ENCODE measurements at regions not wholly inside any gene's neighbourhood (a gene's known extent, or its start where the extent isn't known, plus 50 kb on each side); places are given as distances from the start of the nearest gene placed in this dataset.

DNA sequence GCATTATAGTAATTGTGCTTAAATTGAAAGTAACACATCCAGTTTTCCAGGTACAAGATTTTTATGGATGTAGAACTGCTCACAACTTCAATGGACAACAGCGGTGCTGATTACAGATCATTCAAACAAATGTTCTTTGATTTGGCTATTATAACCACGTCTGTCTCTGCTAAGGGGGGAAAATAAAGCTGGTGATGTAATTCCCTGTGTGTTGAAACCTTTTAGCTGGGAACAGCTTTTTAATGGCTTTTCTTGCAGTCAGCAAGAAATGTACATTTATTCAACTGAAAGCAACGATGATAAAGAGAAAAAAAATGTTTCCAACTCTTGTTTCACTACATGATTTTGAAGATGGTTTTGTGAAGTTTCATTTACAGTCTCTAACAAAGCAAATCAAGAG lies 431.9 kb upstream of the AGTR1 start (continued):
- no peak for TF ChIP-seq PBX3 (IDR thresholded peaks at IDR 0.05; ENCODE audit: insufficient replicate concordance, low read depth, low read length)
- no peak for TF ChIP-seq EED (IDR thresholded peaks at IDR 0.05; ENCODE audit: low read depth)
- TF ChIP-seq SUZ12 (IDR thresholded peaks at IDR 0.05; ENCODE audit: unreplicated experiment): no peak
- no peak for TF ChIP-seq POLR2AphosphoS2 (IDR thresholded peaks at IDR 0.05; ENCODE audit: low read depth, low read length)
- no peak for TF ChIP-seq TCF7 (IDR thresholded peaks at IDR 0.05; ENCODE audit: borderline replicate concordance)
- no peak for TF ChIP-seq KDM1A (IDR thresholded peaks at IDR 0.05; ENCODE audit: borderline replicate concordance)
- no peak for TF ChIP-seq TCF3 (IDR thresholded peaks at IDR 0.05; ENCODE audit: borderline replicate concordance, insufficient read depth, low read depth, low read length)

- ChIA-PET POLR2A (no interaction called here), RAD21 (ENCODE audit: unreplicated experiment) (no interaction called here), SMC1A (ENCODE audit: uncharacterized antibody, unreplicated experiment) (no interaction called here), CTCF (no interaction called here)
- Histone ChIP-seq H3K79me2 (ENCODE audit: control insufficient read depth, insufficient read depth, low read length) (no peaks in the 10 kb centered on the region), H3K9ac (ENCODE audit: control insufficient read depth, insufficient read depth, low read length) (no peak overlapping the region), H3K27me3 (replicated peaks in 1 of 2; ENCODE audit: control insufficient read depth in 2 of 2, insufficient read depth in 2 of 2, low read length in 1 of 2) (no peaks in the 10 kb centered on the region), H3K4me3 (no peak overlapping the region), H3K4me2 (ENCODE audit: control insufficient read depth, insufficient read depth) (no peak overlapping the region), H3K9me3 (replicated peaks; ENCODE audit: control insufficient read depth, insufficient read depth, low read length) (no peaks in the 10 kb centered on the region; the same call in 2 of the 3 replicates), H3K27ac (ENCODE audit: control insufficient read depth, insufficient read depth) (no peak overlapping the region), H2AFZ (ENCODE audit: control insufficient read depth, low read depth, low read length) (no peak overlapping the region), H3K36me3 (ENCODE audit: control insufficient read depth in 2 of 2, insufficient read depth in 2 of 2, low read length in 1 of 2) (no peaks in the 10 kb centered on the region), H4K20me1 (ENCODE audit: control insufficient read depth, insufficient read depth) (no peaks in the 10 kb centered on the region), H3K4me1 (ENCODE audit: control insufficient read depth, insufficient read depth, low read length) (no peaks in the 10 kb centered on the region)
- intact Hi-C loops (cut with micrococcal nuclease; ENCODE audit: unreplicated experiment): no loop called here
- TF ChIP-seq, protein P1, sequence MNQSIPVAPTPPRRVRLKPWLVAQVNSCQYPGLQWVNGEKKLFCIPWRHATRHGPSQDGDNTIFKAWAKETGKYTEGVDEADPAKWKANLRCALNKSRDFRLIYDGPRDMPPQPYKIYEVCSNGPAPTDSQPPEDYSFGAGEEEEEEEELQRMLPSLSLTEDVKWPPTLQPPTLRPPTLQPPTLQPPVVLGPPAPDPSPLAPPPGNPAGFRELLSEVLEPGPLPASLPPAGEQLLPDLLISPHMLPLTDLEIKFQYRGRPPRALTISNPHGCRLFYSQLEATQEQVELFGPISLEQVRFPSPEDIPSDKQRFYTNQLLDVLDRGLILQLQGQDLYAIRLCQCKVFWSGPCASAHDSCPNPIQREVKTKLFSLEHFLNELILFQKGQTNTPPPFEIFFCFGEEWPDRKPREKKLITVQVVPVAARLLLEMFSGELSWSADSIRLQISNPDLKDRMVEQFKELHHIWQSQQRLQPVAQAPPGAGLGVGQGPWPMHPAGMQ (IDR thresholded peaks at IDR 0.05; ENCODE audit: borderline replicate concordance): no peak
- no peak for TF ChIP-seq STAT3 (IDR thresholded peaks at IDR 0.05; ENCODE audit: low read depth, low read length)
- no peak for TF ChIP-seq RFX5 (IDR thresholded peaks at IDR 0.05; ENCODE audit: low read depth, low read length)
- TF ChIP-seq CBX3 (IDR thresholded peaks at IDR 0.05; ENCODE audit: borderline replicate concordance, low read depth): no peak
- TF ChIP-seq KAT2A (conservative IDR thresholded peaks at IDR 0.05; ENCODE audit: control insufficient read depth, low read depth, low read length): no peak
- TF ChIP-seq MLLT1 (IDR thresholded peaks at IDR 0.05): no peak
- TF ChIP-seq EGR1 (IDR thresholded peaks at IDR 0.05; ENCODE audit: borderline replicate concordance in 1 of 2, low read depth in 2 of 2, low read length in 2 of 2): no peak
- no peak for TF ChIP-seq MTA2 (IDR thresholded peaks at IDR 0.05; ENCODE audit: low read depth)
- no peak for TF ChIP-seq BRCA1 (IDR thresholded peaks at IDR 0.05; ENCODE audit: low read depth, low read length)
- TF ChIP-seq, protein P2, sequence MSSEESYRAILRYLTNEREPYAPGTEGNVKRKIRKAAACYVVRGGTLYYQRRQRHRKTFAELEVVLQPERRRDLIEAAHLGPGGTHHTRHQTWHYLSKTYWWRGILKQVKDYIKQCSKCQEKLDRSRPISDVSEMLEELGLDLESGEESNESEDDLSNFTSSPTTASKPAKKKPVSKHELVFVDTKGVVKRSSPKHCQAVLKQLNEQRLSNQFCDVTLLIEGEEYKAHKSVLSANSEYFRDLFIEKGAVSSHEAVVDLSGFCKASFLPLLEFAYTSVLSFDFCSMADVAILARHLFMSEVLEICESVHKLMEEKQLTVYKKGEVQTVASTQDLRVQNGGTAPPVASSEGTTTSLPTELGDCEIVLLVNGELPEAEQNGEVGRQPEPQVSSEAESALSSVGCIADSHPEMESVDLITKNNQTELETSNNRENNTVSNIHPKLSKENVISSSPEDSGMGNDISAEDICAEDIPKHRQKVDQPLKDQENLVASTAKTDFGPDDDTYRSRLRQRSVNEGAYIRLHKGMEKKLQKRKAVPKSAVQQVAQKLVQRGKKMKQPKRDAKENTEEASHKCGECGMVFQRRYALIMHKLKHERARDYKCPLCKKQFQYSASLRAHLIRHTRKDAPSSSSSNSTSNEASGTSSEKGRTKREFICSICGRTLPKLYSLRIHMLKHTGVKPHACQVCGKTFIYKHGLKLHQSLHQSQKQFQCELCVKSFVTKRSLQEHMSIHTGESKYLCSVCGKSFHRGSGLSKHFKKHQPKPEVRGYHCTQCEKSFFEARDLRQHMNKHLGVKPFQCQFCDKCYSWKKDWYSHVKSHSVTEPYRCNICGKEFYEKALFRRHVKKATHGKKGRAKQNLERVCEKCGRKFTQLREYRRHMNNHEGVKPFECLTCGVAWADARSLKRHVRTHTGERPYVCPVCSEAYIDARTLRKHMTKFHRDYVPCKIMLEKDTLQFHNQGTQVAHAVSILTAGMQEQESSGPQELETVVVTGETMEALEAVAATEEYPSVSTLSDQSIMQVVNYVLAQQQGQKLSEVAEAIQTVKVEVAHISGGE (CRISPR knock-in tag; IDR thresholded peaks at IDR 0.05): no peak
- TF ChIP-seq CHD2 (IDR thresholded peaks at IDR 0.05; ENCODE audit: borderline replicate concordance, low read depth, low read length): no peak
- in situ Hi-C loops (cut with MboI): no loop called here
- FAIRE-seq: no peak
- BruUV-seq (replicated peaks): no TSS peak
- no peak for ATAC-seq
- DNase-seq (ENCODE audit: low read depth, low spot score): no peak
- WGBS (ENCODE audit: insufficient coverage, insufficient replicate concordance, low lambda C conversion rate, missing lambda C conversion rate): 43% methylated on average over 2 of the region's 2 CpGs
Observed at GRCh38 chr3:148266341-148266740, 431.4 kb upstream of the AGTR1 start.
